ENCODE measurements at regions not wholly inside any gene's neighbourhood (a gene's known extent, or its start where the extent isn't known, plus 50 kb on each side); places are given as distances from the start of the nearest gene placed in this dataset.

DNA sequence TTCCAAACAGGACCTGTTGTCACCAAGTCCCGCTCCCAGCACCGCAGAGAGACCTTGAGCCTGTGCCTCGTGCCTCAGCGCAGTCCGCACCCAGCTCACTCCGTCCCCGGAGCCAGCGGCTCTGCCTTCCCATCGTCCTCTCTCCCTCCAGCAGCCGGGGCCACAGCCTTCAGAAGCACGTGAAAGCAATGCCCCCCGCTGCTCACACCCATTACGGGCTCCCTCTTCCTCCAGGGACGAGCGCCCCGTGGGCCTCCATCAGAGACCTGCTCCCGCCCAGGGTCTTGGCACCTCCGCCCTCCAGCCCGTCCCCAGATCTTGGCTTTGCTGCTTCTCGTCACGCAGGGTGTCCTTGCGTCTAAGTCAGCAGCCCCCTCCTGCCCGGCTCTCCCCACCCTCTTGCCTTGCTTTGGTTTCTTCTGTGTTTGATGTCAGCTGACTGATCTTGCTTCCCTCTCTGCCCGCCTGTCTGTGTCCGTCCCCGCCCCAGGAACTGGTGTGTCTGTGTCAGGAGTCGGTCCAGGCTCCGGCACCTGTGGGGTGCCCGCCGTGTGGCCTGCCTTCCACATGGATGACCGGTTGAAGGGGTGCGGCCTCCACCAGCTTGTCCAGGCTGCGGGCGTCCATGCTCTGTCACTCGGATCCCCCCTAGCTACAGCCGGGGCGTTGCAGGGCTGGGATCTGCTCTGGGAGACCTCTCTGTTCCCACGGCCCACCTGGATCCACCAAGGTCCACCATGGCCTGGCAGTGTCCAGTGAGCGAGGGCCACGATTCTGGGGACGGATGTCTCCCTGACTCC lies 61.9 kb downstream of the FOXL3 start:
- Histone ChIP-seq H3K36me3 (no peaks in the 10 kb centered on the region), H3K9me3 (no peaks in the 10 kb centered on the region), H3K4me3 (no peak overlapping the region), H3K4me1 (no peaks in the 10 kb centered on the region), H3K27me3 (no peaks in the 10 kb centered on the region), H3K27ac (no peak overlapping the region)
- peak in 1 of 4 donors; percentile 18 for ATAC-seq
- peak in 2 of 6 donors; percentile 33 to 72 for DNase-seq
- FAIRE-seq = no peak
- intact Hi-C loops (cut with DNase I) = no loop called here
- WGBS, 2 donors = 87 to 91% methylated on average over 41 of the region's 41 CpGs
- TF ChIP-seq, protein P1, sequence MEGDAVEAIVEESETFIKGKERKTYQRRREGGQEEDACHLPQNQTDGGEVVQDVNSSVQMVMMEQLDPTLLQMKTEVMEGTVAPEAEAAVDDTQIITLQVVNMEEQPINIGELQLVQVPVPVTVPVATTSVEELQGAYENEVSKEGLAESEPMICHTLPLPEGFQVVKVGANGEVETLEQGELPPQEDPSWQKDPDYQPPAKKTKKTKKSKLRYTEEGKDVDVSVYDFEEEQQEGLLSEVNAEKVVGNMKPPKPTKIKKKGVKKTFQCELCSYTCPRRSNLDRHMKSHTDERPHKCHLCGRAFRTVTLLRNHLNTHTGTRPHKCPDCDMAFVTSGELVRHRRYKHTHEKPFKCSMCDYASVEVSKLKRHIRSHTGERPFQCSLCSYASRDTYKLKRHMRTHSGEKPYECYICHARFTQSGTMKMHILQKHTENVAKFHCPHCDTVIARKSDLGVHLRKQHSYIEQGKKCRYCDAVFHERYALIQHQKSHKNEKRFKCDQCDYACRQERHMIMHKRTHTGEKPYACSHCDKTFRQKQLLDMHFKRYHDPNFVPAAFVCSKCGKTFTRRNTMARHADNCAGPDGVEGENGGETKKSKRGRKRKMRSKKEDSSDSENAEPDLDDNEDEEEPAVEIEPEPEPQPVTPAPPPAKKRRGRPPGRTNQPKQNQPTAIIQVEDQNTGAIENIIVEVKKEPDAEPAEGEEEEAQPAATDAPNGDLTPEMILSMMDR (IDR thresholded peaks at IDR 0.05) = no peak

DNA sequence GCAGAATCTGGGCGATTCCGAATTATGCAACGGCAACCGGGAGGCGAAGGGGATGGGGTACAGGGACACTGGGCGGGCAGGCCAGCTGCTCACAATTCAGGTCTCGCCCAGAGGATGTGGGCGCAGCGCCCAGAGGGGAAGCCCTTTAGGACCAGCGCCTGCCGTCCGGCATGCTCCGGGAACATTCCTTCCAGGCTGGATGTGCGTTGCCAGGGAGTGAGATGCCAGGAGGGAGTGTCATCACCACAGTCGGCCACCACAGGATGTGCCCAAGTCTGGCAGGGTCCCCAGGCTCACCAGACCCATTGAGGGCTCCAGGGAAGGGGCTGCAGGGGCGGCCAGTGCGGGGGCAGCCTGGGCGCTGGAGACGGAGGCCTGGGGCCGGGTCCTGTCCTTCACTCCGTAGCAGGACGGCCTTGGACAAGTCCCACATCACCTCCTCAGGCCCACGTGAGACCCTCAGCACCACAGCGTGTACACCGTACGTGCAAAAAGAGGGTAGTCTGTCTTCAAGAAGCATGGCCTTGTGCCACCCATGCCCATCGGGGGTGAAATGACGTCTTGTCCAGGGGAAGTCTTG lies 63.9 kb downstream of the FOXL3 start:
- FAIRE-seq = no peak
- TF ChIP-seq, protein P1 (IDR thresholded peaks at IDR 0.05) = no peak
- Histone ChIP-seq H3K9me3 (no peaks in the 10 kb centered on the region), H3K27ac (no peak overlapping the region), H3K27me3 (no peaks in the 10 kb centered on the region), H3K4me1 (peaks cover 0 to 4% (median 0%) of the 10 kb centered on the region in 3 donors), H3K36me3 (no peaks in the 10 kb centered on the region), H3K4me3 (no peak overlapping the region)
- peak in 2 of 6 donors; percentile 43 to 70 for DNase-seq
- ATAC-seq = no peak
- 88 to 90% methylated on average over 28 of the region's 28 CpGs for whole genome bisulfite sequencing, 2 donors
- intact Hi-C loops (cut with DNase I) = no loop called here

DNA sequence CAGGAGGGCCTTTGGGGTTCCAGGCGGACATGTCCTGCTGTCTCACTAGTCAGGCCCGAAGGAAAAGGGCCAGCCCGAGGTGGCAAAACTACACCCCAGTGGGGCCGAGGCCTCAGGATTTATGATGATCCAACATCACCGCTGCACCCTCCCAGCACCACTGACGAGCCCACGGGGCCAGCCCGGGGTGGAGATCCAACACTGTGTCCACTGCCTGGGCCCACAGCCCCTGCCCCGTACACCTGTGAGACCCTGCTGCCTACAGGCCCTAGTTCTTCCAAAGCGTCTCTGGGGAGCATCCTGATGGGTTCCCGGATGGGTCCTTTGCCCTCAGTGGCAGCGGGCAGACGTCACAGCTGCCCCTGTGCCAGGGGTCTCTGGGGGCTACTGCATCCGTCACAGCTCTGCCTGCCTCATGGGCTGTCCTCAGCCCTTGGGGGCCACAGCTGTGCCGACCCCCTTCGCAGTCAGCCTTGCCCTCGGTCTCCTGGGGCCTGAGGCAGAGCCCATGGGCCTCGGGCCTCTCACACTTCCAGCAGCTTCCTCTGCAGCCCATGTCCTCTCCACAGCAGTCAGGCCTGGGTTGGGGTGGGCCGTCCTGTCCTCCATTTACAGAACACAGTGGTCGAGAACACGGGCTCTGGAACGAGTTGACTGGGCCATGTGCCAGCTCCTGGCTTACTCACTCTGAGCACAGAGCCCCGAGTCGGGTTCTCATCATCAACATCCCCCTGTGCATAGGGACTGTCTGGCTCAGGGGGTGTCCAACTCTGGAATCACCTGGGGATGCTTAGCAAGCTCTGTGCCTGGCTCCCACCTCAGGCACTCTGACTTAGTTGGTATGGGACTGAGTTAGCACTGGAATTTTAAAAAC lies 64.9 kb downstream of the FOXL3 start:
- FAIRE-seq (no peak), ATAC-seq (no peak), DNase-seq (peak in 2 of 6 donors; percentile 50 to 75)
- H3K9me3 ChIP-seq = no peaks in the 10 kb centered on the region
- peaks cover 0 to 4% (median 0%) of the 10 kb centered on the region in 3 donors for H3K4me1 ChIP-seq
- no peak overlapping the region for H3K27ac ChIP-seq
- intact Hi-C loops (cut with DNase I) = no loop called here
- no peaks in the 10 kb centered on the region for H3K27me3 ChIP-seq
- TF ChIP-seq, protein P1 (IDR thresholded peaks at IDR 0.05) = no peak
- no peak overlapping the region for H3K4me3 ChIP-seq
- H3K36me3 ChIP-seq = no peaks in the 10 kb centered on the region
- WGBS, 2 donors = 90% methylated on average over 24 of the region's 24 CpGs

DNA sequence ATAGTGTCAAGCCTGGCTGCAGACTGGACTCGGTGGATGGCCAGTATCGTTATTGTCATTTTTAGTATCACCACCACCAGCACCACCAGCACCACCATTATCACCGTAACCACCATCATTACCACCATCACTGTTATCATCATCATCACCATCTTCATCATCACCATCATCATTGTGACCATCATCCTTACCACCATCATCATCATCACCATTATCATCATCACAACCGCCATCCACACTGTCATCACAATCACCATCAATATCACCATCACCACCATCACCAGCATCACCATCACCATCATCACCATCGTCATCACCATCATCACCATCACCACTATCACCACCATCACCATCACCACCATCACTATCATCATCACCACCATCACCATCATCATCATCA lies 65.6 kb downstream of the FOXL3 start:
- Histone ChIP-seq H3K9me3 (no peaks in the 10 kb centered on the region), H3K4me1 (peaks cover 0 to 4% (median 0%) of the 10 kb centered on the region in 3 donors), H3K36me3 (no peaks in the 10 kb centered on the region), H3K27ac (no peak overlapping the region), H3K4me3 (no peak overlapping the region), H3K27me3 (no peaks in the 10 kb centered on the region)
- 94 to 97% methylated on average over 5 of the region's 5 CpGs for WGBS, 2 donors
- DNase-seq (no peak), ATAC-seq (no peak), FAIRE-seq (no peak)
- intact Hi-C loops (cut with DNase I) = no loop called here
- TF ChIP-seq, protein P1 (IDR thresholded peaks at IDR 0.05) = no peak
